Stimulated activated CD4-positive, alpha-beta T cell treated with anti-CD3 and anti-CD28 coated beads, Interleukin-4, amount 100 ng/mL, for 4 hours (primary cell): ENCODE measurements at regions not wholly inside any gene's neighbourhood (a gene's known extent, or its start where the extent isn't known, plus 50 kb on each side); places are given as distances from the start of the nearest gene placed in this dataset.

ENCODE experiments used
- DNase-seq, 2 experiments: peaks; one replicate each; pipeline ENCODE4 v3.0.0-alpha.2; 2020

- no peak for DNase-seq
Measured at GRCh38 chr20:51265361-51265760, 242.5 kb upstream of the KCNG1 start.

GRCh38 chr20:51262240-51262639 lies 239.3 kb upstream of the KCNG1 start:
- no peak for DNase-seq

- no peak for DNase-seq
Measured at GRCh38 chr20:51259455-51259854, 236.5 kb upstream of the KCNG1 start.

GRCh38 chr20:51258582-51259165 lies 235.8 kb upstream of the KCNG1 start:
- DNase-seq = no peak

GRCh38 chr20:51255417-51255816 lies 232.5 kb upstream of the KCNG1 start:
- no peak for DNase-seq

GRCh38 chr20:51253280-51253679 lies 230.4 kb upstream of the KCNG1 start:
- no peak for DNase-seq

- DNase-seq = no peak
Measured at GRCh38 chr20:51249781-51250180, 226.9 kb upstream of the KCNG1 start.

- DNase-seq = no peak
Measured at GRCh38 chr20:51249215-51249614, 226.3 kb upstream of the KCNG1 start.

- DNase-seq = no peak
Measured at GRCh38 chr20:51244466-51244865, 221.6 kb upstream of the KCNG1 start.

GRCh38 chr20:51238675-51239305 lies 215.9 kb upstream of the KCNG1 start:
- DNase-seq = no peak

- DNase-seq = no peak
Measured at GRCh38 chr20:51237791-51238190, 214.9 kb upstream of the KCNG1 start.

GRCh38 chr20:51237278-51237677 lies 214.4 kb upstream of the KCNG1 start:
- DNase-seq = no peak

GRCh38 chr20:51236421-51236820 lies 213.5 kb upstream of the KCNG1 start:
- DNase-seq = no peak

- no peak for DNase-seq
Measured at GRCh38 chr20:51233345-51233744, 210.4 kb upstream of the KCNG1 start.

GRCh38 chr20:51230727-51231126 lies 207.8 kb upstream of the KCNG1 start:
- no peak for DNase-seq

GRCh38 chr20:51228763-51229162 lies 205.9 kb upstream of the KCNG1 start:
- DNase-seq = no peak

- no peak for DNase-seq
Measured at GRCh38 chr20:51227744-51228143, 204.8 kb upstream of the KCNG1 start.

GRCh38 chr20:51223183-51223720 lies 200.3 kb upstream of the KCNG1 start:
- DNase-seq = no peak

- no peak for DNase-seq
Measured at GRCh38 chr20:51221791-51222408, 199.0 kb upstream of the KCNG1 start.

GRCh38 chr20:51221103-51221502 lies 198.2 kb upstream of the KCNG1 start:
- DNase-seq = no peak

GRCh38 chr20:51220293-51220706 lies 197.4 kb upstream of the KCNG1 start:
- peak; percentile 25 to 61 for DNase-seq

GRCh38 chr20:51219544-51219943 lies 196.6 kb upstream of the KCNG1 start:
- DNase-seq = no peak

GRCh38 chr20:51218603-51219002 lies 195.7 kb upstream of the KCNG1 start:
- no peak for DNase-seq

- DNase-seq = no peak
Measured at GRCh38 chr20:51217347-51218045, 194.6 kb upstream of the KCNG1 start.
